ENCODE measurements at regions not wholly inside any gene's neighbourhood (a gene's known extent, or its start where the extent isn't known, plus 50 kb on each side); places are given as distances from the start of the nearest gene placed in this dataset.

- Mint-ChIP-seq H3K4me3 (no peak overlapping the region), H3K4me1 (no peaks in the 10 kb centered on the region), H3K27me3 (no peaks in the 10 kb centered on the region), H3K27ac (no peak overlapping the region), H3K9me3 (ENCODE audit: insufficient read depth) (no peaks in the 10 kb centered on the region)
- Histone ChIP-seq H4K20me1 (ENCODE audit: control insufficient read depth, insufficient read depth, low read length, poor library complexity, severe bottlenecking) (no peaks in the 10 kb centered on the region), H3K4me1 (ENCODE audit: control insufficient read depth in 2 of 2, insufficient read depth in 2 of 2, low read length in 2 of 2) (no peaks in the 10 kb centered on the region), H3K4me2 (replicated peaks; ENCODE audit: low read depth, low read length, poor library complexity, severe bottlenecking) (no peak overlapping the region), H3K27me3 (replicated peaks in 1 of 4; ENCODE audit: control extremely low read depth in 1 of 4, control insufficient read depth in 3 of 4, insufficient read depth in 4 of 4, low read length in 3 of 4) (no peaks in the 10 kb centered on the region), H3K79me2 (ENCODE audit: control insufficient read depth, insufficient read depth, low read length) (no peaks in the 10 kb centered on the region), H3K4me3 (ENCODE audit: control extremely low read depth in 1 of 5, extremely low read depth in 1 of 5, insufficient read depth in 1 of 5, low read depth in 2 of 5, low read length in 4 of 5) (no peak overlapping the region), H3K9me3 (ENCODE audit: control extremely low read depth in 1 of 3, control insufficient read depth in 2 of 3, insufficient read depth in 1 of 3, low read length in 2 of 3) (peaks cover 0 to under 1% (median 0%) of the 10 kb centered on the region in 3 donors), H3K27ac (ENCODE audit: low read length in 2 of 2) (no peak overlapping the region), H3K36me3 (replicated peaks in 1 of 2; ENCODE audit: control extremely low read depth in 1 of 2, control insufficient read depth in 1 of 2, extremely low read depth in 1 of 2, insufficient read depth in 2 of 2, low read length in 1 of 2) (no peaks in the 10 kb centered on the region), H2AFZ (ENCODE audit: insufficient read depth, low read depth, low read length, poor library complexity, severe bottlenecking) (no peak overlapping the region), H3K9ac (ENCODE audit: low read length) (no peak overlapping the region)
- intact Hi-C loops (cut with micrococcal nuclease), result no loop called here
- TF ChIP-seq CTCF (IDR thresholded peaks at IDR 0.05) (no peak), EZH2 (IDR thresholded peaks at IDR 0.05; ENCODE audit: borderline replicate concordance, insufficient read depth, low read depth, low read length, poor library complexity, severe bottlenecking) (no peak)
- no peak for DNase-seq
- POLR2A ChIA-PET, result no interaction called here
- ATAC-seq (ENCODE audit: low read depth), result no peak
- WGBS (ENCODE audit: insufficient coverage), result 83% methylated on average over 1 of the region's 3 CpGs
- CTCF ChIA-PET, result no interaction called here
Measured at GRCh38 chr12:58557171-58557570, 363.1 kb downstream of the LRIG3 start.

- no peak overlapping the region for H2AFZ ChIP-seq (ENCODE audit: insufficient read depth, low read depth, low read length, poor library complexity, severe bottlenecking)
Measured at GRCh38 chr12:58557661-58558060, 362.6 kb downstream of the LRIG3 start.

More at GRCh38 chr12:58557661-58558060, 362.6 kb downstream of the LRIG3 start:
- H4K20me1 ChIP-seq (ENCODE audit: control insufficient read depth, insufficient read depth, low read length, poor library complexity, severe bottlenecking), result no peaks in the 10 kb centered on the region
- no peaks in the 10 kb centered on the region for H3K27me3 ChIP-seq (replicated peaks in 1 of 4; ENCODE audit: control extremely low read depth in 1 of 4, control insufficient read depth in 3 of 4, insufficient read depth in 4 of 4, low read length in 3 of 4)
- Mint-ChIP-seq H3K4me3 (no peak overlapping the region), H3K27ac (no peak overlapping the region), H3K9me3 (ENCODE audit: insufficient read depth) (no peaks in the 10 kb centered on the region), H3K4me1 (no peaks in the 10 kb centered on the region), H3K27me3 (no peaks in the 10 kb centered on the region)
- H3K9me3 ChIP-seq (ENCODE audit: control extremely low read depth in 1 of 3, control insufficient read depth in 2 of 3, insufficient read depth in 1 of 3, low read length in 2 of 3), result peaks cover 0 to 4% (median 0%) of the 10 kb centered on the region in 3 donors
- ChIA-PET CTCF (no interaction called here), POLR2A (no interaction called here)
- WGBS (ENCODE audit: insufficient coverage), result no CpG with 5 or more reads among the region's 1 CpG
- H3K4me2 ChIP-seq (replicated peaks; ENCODE audit: low read depth, low read length, poor library complexity, severe bottlenecking), result no peak overlapping the region
- H3K4me1 ChIP-seq (ENCODE audit: control insufficient read depth in 2 of 2, insufficient read depth in 2 of 2, low read length in 2 of 2), result no peaks in the 10 kb centered on the region
- no peak overlapping the region for H3K4me3 ChIP-seq (ENCODE audit: control extremely low read depth in 1 of 5, extremely low read depth in 1 of 5, insufficient read depth in 1 of 5, low read depth in 2 of 5, low read length in 4 of 5)
- no peak for ATAC-seq (ENCODE audit: low read depth)
- H3K36me3 ChIP-seq (replicated peaks in 1 of 2; ENCODE audit: control extremely low read depth in 1 of 2, control insufficient read depth in 1 of 2, extremely low read depth in 1 of 2, insufficient read depth in 2 of 2, low read length in 1 of 2), result no peaks in the 10 kb centered on the region
- TF ChIP-seq EZH2 (IDR thresholded peaks at IDR 0.05; ENCODE audit: borderline replicate concordance, insufficient read depth, low read depth, low read length, poor library complexity, severe bottlenecking) (no peak), CTCF (IDR thresholded peaks at IDR 0.05) (no peak)
- no peak for DNase-seq
- no peak overlapping the region for H3K27ac ChIP-seq (ENCODE audit: low read length in 2 of 2)
- intact Hi-C loops (cut with micrococcal nuclease), result no loop called here
- no peak overlapping the region for H3K9ac ChIP-seq (ENCODE audit: low read length)
- no peaks in the 10 kb centered on the region for H3K79me2 ChIP-seq (ENCODE audit: control insufficient read depth, insufficient read depth, low read length)

Measured in B cell (primary cell).